ENCODE measurements at regions not wholly inside any gene's neighbourhood (a gene's known extent, or its start where the extent isn't known, plus 50 kb on each side); places are given as distances from the start of the nearest gene placed in this dataset.

- TF ChIP-seq FOSL2 (IDR thresholded peaks at IDR 0.05; ENCODE audit: borderline replicate concordance, low read depth): no peak
- TF ChIP-seq RXRA (IDR thresholded peaks at IDR 0.05; ENCODE audit: borderline replicate concordance, low read depth): no peak
- TF ChIP-seq, protein P1, sequence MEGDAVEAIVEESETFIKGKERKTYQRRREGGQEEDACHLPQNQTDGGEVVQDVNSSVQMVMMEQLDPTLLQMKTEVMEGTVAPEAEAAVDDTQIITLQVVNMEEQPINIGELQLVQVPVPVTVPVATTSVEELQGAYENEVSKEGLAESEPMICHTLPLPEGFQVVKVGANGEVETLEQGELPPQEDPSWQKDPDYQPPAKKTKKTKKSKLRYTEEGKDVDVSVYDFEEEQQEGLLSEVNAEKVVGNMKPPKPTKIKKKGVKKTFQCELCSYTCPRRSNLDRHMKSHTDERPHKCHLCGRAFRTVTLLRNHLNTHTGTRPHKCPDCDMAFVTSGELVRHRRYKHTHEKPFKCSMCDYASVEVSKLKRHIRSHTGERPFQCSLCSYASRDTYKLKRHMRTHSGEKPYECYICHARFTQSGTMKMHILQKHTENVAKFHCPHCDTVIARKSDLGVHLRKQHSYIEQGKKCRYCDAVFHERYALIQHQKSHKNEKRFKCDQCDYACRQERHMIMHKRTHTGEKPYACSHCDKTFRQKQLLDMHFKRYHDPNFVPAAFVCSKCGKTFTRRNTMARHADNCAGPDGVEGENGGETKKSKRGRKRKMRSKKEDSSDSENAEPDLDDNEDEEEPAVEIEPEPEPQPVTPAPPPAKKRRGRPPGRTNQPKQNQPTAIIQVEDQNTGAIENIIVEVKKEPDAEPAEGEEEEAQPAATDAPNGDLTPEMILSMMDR (IDR thresholded peaks at IDR 0.05): no peak
Measured at GRCh38 chr3:161691677-161692076, 195.1 kb downstream of the OTOL1 start.
